ENCODE measurements at regions not wholly inside any gene's neighbourhood (a gene's known extent, or its start where the extent isn't known, plus 50 kb on each side); places are given as distances from the start of the nearest gene placed in this dataset.
"Not testable (repeated sequence)": the region's sequence is repeated elsewhere in the genome, so short reads cannot be mapped to it uniquely, and the experiment has no call there.

DNA sequence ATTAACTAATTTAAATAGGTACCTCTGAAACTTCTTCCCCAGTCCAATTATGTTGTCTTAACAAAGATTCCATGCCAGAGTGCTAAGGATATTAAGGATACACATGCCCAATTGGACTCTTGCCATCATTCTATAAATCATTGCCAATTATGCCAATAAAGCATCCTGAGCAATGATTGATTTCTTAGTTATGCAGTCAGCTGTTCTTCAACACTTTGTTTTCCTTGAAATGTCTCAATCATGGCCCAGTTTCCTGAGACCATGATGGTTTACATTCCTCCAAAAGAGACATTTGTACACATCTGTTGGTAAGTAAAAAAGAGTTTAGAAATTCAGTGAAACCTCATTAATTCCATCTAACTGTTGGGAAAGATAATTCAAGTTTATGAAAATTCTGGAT lies 180.4 kb upstream of the PKN2 start:
- no peak overlapping the region for H3K4me3 ChIP-seq (ENCODE audit: low read depth, low read length)
- no peak for DNase-seq (ENCODE audit: low read depth)
- no peak for TF ChIP-seq CTCF (IDR thresholded peaks at IDR 0.05; ENCODE audit: insufficient read depth, low read length)

DNA sequence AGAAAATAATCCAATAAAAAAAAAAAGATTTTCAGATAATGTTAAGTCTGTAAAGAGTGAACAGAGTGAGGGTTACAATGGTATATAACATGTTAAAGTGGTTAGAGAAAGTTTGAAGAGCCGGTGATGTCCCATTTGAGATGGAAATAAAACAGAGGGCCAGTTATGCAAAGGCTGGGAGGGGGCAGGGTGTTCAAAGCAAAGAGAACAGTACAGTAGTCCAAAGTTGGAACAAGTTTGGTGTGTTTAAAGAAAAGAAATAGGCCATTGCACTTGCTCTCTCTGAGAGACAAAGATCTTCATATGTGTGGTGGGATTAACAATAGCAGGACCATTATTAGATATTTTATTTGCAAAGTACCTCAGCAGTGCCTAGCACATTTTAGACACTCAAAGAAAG lies 179.5 kb upstream of the PKN2 start:
- no peak for TF ChIP-seq CTCF (IDR thresholded peaks at IDR 0.05; ENCODE audit: insufficient read depth, low read length)
- no peak overlapping the region for H3K4me3 ChIP-seq (ENCODE audit: low read depth, low read length)
- no peak for DNase-seq (ENCODE audit: low read depth)

GRCh38 chr1:88509379-88509778 lies 174.7 kb upstream of the PKN2 start:
- DNase-seq (ENCODE audit: low read depth), result no peak
- TF ChIP-seq CTCF (IDR thresholded peaks at IDR 0.05; ENCODE audit: insufficient read depth, low read length), result no peak
- no peak overlapping the region for H3K4me3 ChIP-seq (ENCODE audit: low read depth, low read length)

DNA sequence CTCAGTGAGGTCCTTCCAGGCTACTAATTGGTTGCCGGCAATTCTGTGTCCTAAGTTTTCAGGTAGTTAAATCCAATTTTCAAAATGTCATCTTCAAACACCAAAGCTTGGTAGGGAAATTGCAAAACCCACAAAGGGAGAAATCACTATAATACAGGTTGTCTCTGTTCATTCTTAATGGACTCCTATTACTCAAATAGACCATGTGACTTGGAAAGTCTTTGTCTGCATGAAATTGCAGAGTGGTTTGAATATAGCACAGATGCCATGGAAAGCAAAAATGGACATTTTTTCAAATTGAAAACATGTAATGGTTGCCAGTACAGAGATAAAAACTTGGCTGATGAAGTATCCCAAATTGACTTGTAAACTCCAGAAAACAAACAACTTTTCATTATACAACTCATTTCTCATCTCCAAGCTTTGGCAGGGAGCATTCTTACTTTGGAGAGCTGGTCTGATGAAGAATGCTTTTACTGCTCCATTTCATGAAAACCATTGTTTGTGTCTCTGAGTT lies 169.5 kb upstream of the PKN2 start:
- no peak overlapping the region for H3K4me3 ChIP-seq (ENCODE audit: low read depth, low read length)
- DNase-seq (ENCODE audit: low read depth), result no peak
- TF ChIP-seq CTCF (IDR thresholded peaks at IDR 0.05; ENCODE audit: insufficient read depth, low read length), result no peak

DNA sequence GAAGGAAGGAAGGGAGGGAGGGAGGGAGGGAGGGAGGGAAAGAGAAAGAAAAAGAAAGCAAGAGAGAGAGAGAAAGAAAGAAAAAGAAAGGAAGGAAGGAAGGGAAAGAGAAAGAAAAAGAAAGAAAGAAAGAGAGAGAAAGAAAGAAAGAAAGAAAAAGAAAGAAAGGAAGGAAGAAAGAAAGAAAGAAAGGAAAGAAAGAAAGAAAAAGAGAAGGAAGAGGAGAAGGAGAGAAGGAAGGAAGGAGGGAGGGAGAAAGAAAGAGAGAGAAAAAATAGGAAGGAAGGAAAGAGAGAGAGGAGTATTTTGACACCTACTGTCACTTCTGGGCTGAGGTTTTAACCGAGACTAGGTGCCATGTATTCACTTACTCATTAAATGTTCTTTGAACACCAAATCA lies 166.6 kb upstream of the PKN2 start:
- not testable (repeated sequence) for DNase-seq (ENCODE audit: low read depth); H3K4me3 ChIP-seq (ENCODE audit: low read depth, low read length)

DNA sequence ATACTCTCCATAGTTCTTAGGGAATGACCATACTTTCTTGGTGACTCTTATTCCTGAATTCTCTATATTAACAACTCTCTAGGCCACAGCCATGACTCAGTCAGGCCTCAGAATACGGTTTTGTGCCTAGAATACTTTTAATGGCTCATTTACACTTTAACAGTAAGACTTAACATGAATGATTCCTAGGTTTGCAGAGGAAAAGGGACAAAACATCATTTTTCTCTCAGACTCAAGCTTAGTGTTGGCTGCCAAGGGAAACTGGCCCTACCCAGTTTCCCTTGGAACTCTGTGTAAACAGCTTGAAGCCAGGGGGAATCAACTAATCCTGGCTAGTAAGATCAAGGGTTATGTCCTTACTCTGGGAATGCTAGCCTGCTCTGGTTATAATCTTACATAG lies 164.9 kb upstream of the PKN2 start:
- TF ChIP-seq CTCF (IDR thresholded peaks at IDR 0.05; ENCODE audit: insufficient read depth, low read length), result no peak
- DNase-seq (ENCODE audit: low read depth), result no peak
- H3K4me3 ChIP-seq (ENCODE audit: low read depth, low read length), result no peak overlapping the region

- DNase-seq (ENCODE audit: low read depth), result no peak
- no peak for TF ChIP-seq CTCF (IDR thresholded peaks at IDR 0.05; ENCODE audit: insufficient read depth, low read length)
- no peak overlapping the region for H3K4me3 ChIP-seq (ENCODE audit: low read depth, low read length)
Observed at GRCh38 chr1:88523854-88524528, 160.1 kb upstream of the PKN2 start.
